GM18502 (cell line): ENCODE measurements at regions not wholly inside any gene's neighbourhood (a gene's known extent, or its start where the extent isn't known, plus 50 kb on each side); places are given as distances from the start of the nearest gene placed in this dataset.

Source experiments
- ATAC-seq: cut with Tn5 transposase; IDR thresholded peaks from one replicate; pipeline ENCODE4 v1.9.1; 2021; ENCODE audit warnings: mild to moderate bottlenecking; ENCODE audit not compliant: unreplicated experiment, poor library complexity

DNA sequence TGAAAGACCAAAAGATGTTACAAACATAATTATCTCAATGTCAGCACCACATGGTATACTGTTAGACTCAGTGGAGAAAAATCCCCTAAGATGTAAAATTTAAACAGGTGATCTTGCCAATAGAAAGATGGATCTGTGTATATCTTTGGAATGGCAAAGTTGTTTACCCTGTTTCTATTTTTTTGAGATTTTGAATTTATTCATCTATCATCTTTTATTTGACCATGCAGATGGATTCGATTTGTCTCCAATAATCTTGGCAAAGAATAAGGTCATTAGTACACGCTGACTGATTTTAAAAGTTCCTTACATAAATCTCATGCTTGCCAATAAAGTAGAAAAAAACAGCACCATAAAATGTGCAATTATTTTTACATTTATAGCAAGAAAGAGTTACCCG is 459.3 kb downstream of the MBD2 start:
- no peak for ATAC-seq

DNA sequence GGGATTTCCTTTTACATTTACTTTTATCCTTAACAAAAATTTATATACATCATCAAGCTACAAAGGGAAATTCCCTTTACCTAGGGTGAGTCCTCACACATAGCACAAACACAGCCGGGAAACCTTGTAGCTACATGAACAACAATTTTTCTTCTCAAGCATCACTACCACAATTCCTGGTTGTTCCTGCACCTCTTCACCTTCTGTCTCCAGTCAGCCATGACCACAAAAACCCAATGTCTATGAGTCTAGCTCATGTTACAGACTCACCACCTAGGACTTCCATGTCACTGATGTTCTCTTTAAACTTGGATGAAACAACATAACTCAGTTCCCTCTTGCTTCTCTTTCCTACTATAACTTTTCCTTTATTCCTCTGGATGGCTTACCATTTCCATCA is 460.4 kb downstream of the MBD2 start:
- no peak for ATAC-seq

DNA sequence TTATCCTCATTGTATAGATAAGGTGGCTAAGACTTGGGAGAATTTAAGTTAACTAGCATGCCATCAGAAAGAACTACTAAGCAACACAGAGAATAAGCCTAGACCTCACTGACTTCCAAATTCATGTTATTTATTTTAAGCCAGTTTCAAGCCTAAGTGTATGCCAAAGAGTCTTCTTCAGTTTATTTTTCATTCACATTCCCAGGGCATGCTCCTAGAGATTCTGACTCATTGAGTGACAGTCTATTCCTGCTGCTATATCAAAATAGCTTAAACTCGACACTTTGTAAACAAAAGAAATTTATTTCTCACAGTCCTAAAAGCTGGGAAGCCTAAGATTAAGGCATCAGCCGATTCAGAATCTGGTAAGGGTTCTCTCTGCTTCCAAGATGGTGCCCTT is 467.1 kb downstream of the MBD2 start:
- no peak for ATAC-seq

DNA sequence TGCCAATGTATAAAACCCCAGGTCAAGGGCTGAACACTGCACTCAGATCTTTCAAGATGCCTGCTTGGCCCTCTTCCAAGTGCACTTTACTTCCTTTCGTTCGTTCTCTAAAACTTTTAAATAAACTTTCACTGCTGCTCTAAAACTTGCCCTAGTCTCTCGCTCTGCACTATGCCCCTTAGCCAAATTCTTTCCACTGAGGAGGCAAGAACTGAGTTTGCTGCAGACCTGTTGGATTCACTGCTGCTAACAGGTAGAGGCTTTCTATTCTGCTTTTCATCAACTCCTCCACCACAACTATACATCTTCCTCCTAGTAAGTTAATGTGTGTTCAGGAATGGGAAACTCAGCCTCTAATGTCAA is 467.9 kb downstream of the MBD2 start:
- no peak for ATAC-seq

DNA sequence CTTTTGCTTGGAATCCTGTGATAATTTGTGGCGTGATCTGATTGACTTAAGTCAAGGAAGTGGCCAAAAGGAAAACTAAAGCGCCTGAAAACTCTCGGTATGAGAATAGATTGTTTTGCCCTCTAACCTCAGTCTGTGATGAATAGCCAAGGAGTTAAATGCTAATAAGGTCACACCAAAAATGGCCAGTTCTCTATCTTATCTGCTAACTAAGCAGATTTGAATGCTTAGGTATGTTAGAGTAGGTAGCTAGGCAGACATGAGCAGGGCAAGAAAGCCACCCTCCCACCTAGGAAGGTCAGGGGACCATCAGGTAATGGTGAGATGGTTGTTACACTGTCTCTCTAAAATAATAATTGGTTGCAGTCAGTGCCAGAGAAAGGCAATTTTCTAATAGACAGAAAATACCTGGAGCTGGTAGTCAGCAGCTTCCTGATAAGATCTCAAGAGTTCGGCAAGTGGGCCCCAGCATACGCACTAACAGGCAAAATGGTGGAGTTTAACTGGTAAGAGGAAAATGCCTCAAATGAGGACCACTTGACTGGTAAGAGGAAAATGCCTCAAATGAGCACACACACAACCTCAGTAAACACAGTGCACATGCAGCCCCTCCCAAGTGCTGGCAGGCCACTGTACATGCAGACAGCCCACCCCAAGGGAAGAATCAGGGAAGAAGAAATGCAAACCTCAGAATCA is 468.4 kb downstream of the MBD2 start:
- no peak for ATAC-seq

DNA sequence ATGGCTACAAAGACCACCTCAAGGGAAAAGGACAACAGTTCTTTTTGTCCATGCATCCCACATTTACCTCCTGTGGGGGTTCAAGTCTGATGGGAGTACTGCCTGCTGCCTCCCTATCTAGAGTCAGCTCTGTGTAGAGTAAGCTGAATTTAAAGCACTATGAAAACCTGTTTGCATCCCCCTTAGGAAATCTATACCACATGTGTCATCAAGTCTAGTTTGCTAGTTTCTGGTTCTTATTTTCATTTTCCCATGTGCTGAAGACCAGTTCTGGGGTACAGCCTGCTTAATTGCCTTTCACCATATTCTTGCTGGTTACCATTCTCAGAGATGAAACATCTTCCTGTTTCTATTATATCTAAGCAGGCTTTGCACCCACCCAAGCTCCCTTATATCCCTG is 470.3 kb downstream of the MBD2 start:
- ATAC-seq = no peak

DNA sequence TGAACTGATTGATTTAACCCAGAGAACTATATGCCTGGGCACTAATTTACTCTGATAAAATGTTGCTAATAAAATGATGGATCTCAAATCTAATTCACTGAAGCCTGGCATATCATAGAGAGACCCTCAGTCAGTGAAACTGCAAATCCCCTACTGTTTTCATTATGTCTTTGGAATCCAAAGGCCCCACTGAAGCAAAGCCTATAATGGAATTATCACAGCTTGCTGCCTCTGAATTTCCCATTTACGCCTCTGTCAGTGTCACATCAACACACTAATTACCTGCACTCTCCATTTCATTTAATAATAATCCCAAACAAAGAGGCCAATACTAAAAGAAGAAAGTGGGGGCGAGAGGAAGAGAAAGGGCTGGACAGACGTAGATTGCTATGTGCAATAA is 470.9 kb downstream of the MBD2 start:
- no peak for ATAC-seq

DNA sequence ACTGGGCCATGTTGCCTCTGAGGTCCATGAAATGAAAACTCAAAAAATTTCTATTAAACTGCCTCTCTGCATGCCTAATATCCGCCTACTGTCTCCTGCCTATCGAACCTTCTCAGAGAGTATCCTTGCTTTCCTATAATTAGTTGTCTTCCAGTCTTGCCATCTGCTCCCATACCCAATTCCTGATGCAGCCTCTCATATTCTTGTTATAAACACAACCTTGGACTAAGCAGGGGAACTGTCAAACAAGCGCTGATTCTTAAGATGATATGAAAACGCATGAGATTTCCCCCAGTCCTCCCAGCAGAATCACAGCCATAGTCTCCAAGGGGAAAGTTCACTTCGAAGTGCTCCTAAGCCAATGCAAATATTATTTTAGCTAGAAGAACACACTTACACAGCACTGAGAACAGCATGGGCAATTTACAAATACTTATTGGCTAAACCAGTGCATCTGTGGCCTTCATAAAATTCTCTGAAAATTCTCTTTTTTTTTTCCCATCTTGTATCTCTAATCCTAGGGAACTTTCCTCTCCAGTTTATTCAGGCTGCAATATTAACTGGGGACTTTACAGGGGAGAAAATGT is 471.6 kb downstream of the MBD2 start:
- no peak for ATAC-seq

DNA sequence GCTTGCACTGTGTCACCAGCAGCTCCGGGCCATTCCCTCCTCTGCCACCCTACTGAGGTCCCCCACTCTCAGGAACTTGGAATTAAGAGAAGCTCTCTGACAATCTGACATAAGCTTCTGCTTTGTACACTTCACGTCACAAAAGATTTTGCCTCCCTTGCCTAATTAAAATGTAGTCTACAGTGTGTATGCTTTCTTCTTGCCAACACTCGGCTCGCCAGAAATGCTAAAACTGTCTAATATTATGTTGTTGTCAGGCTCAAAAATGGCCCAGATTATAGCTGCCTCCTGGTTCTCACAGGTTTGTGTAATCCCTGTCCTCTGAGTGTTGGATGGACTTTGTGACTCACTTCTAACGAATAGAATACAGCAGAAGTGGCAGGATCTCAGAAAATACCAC is 474.7 kb downstream of the MBD2 start:
- no peak for ATAC-seq

DNA sequence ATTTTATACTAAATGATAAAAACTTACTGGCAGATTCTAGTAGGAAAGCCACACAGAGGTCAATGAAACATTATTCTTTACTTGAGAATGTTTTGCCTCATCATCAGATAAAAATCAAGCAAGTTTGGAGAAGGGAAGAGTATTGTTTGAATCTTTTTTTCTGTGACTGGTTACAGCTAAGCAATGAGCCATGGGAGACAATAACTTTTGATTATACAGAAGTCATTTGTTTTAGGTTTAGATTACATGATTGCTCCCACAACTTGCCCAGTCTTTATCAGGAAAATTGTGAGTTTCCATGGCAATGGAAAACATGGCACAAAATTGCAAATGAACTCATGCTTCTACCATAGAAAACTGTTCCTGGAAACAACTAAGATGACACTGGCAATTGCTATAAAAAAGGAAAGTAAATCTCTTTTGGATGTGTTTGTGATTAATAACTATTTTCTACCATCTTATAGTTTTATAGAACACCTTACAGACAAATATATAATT is 476.8 kb downstream of the MBD2 start:
- ATAC-seq = no peak

DNA sequence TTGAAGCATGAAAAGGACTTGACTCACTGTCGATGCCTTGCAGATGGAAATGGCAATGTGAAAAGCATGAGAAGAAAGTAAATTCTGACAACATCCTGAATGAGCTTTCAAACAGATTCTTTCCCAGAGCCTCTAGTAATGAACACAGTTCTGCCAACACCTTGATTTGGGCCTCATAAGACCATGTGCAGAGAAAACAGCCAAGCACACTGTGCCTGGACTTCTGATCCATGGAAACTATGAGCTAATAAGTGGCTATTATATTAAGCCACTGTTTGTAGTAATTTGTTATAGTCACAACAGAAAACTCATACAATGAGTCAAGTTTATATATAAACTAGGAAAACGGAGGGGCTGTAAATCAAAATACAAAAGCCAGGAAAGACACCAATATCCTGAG is 477.3 kb downstream of the MBD2 start:
- ATAC-seq = no peak

DNA sequence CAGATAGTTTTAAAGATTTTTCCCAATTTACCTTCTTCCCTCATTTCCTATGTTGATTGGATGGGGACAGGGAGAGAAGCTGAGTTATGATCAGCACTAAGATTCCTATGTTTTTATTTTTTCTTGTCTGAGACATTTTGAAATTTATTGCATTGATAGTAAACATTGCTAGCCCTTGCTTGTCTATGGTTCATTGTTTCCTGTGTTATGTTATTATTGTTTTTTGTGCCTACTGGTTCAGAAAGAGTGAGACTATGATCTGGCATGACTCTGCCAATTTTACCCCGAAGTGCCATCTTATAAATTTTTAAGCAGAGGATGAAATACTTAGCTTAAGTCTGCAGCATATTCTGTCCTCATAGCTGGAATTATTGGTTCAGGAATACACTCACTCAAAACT is 478.5 kb downstream of the MBD2 start:
- ATAC-seq = no peak

DNA sequence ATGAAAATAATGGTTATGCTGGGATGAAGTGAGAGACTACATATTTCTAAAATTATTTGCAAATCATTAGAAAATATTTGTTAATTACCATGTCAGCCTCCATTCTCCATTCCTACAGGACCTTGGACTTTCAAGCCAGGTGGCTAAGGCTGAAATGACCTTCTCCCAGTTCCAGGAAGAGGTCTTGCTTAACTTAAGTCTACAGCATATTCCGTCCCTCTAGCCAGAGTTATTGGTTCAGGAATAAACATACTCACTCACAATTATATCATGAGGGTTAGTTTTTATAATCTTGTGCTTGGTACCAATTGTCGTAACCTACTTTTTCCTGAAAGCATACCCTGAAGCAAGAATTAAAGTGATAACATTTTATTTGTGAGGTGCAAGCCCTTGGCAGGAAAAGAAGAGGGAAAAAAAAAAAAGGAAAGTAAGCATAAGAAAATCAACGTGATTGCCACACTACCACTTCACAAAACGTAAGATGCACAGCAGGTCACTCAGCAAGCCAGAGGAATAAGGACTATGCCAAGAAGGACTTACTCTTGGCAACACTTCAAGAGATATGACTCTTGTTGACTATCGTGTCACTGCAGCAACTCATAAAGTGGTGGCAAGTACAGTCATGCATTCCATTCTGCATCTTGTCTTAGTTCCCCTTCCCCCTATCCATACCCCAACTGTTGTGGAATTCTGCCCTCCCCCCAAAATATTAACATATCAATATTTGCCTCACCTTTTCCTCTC is 479.1 kb downstream of the MBD2 start:
- no peak for ATAC-seq

DNA sequence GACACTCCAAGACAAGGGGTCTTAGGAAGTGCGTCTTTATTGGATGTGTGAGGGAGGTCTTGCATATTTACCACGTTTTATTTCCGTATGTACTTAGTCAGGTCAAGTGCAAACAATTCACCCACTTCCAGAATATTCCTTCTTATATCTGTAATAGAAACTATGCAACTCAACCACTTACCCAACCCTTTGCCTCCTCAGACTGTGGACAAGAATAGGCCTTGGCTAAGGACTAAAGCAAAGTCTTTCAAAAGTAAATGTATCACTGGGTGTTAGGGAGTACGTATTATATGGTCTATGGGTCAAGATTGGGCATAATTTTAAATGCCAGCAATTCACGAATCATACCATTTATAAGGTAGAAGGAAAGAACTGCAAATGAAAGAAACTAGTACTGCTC is 484.8 kb downstream of the MBD2 start:
- ATAC-seq = no peak

DNA sequence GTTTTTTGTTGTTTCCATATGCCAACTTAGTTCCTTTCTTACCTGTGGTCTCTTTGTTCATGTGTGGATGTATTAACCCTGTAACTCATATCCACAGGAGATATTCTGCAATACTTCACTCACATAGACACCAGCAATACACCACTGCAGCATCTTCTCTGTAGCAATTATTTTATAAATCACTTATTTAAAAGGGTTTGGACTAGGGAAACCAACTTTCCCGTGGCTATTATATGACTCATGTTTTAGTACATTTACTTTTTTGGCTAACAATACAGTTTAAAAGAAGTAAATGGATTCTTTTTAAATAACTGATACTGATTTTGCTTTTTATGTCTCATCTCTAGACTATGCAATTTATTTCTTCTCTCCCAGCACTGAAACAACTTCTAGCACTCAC is 488.9 kb downstream of the MBD2 start:
- ATAC-seq = no peak

DNA sequence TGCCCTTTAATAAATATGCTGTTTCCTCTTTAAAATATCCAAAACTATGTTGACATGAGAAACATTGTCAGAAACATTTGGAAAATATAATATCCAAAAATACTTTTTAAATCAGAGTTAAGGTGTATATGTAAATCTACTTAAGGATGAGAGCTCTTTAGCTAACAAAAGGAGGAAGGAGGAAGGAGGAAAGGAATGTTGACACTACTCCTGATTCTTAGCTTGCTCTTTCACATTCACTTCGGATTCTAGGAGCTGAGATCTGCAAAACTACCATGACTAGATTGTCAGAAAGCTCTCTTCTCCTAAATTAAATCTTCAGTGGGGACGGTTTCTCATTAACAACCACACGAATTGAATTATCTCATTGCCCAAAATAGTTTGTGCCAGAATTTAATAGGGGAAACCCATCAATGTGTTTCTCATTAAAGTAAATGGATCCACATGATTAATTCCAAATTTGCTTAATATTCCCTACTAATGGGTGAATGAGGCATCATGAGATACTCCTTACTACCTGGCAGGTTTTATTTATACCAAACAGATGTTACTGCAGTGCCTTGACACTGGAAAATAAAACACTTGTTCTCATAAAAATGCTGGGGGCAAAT is 509.1 kb downstream of the MBD2 start:
- ATAC-seq = no peak

DNA sequence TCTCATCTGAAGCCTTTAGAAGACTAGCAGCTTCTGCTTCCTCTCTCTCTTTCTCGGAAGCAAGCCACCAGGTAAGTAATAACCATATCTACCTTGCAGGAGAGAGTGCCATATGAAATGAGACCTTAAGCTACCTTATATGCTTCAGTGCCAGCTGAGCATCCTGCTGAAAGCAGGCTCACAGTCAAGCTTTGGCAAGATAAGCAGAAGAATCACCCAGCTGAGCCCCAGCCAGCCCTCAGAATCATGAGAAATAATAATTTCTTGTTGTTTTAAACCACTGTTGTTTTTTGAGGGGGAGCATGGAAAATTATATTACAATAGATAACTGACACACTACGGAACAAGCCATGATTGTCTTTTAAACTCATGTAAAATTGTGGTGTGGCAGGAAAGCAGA is 514.4 kb downstream of the MBD2 start:
- no peak for ATAC-seq

DNA sequence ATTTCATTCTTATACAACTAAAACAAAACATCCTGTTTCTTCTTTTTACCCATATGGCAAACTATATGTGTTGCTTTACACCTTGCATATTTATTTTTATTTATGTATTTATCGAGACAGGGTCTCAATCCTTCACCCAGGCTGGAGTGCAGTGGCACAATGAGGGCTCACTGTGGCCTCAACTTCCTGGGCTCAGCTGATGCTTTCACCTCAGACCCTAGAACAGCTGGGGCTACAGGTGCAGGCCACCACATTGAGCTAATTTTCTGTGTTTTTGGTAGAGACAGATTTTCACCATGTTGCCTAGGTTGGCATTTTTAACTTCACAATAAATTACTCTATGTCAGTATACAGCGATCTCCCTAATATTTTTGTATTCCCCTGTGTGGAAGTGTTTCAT is 522.0 kb downstream of the MBD2 start:
- ATAC-seq = no peak

DNA sequence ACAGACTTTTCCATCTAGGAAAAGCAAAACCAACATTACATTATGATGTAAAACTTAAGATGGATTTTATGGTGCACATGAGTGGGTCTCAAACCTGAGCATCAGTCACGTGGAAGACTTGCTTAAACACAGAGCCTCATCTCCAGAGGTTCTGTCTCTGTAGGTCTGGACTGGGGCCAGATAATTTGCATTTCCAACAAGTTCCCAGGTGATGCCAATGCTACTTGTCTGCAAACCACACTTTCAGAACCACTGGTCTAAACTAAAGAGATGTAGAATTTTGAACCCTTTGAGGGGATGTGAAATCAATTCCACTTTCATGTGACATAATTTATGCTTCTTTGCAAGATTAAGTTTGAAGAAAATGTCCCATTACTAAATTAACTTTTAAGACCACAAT is 522.8 kb downstream of the MBD2 start:
- ATAC-seq = no peak

DNA sequence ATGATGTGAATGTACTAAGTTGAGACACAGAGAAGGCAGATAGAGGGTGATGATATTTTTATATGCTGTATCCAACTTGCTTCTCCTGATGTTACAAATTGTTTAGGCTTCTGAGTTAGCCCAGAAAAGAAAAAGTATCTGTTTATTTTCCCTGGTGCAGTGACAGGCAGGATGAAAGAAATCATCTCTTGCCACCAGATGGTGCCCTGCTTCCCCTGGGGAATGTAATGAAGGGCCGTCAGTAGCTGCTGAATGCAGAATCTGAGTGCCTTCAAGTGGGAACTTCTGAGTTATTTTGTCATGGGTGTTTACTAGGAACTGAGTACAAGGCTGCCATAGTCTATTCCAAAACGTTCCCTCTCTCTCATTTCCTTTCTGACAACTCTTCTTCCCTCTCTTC is 525.6 kb downstream of the MBD2 start:
- ATAC-seq = peak; percentile 62

DNA sequence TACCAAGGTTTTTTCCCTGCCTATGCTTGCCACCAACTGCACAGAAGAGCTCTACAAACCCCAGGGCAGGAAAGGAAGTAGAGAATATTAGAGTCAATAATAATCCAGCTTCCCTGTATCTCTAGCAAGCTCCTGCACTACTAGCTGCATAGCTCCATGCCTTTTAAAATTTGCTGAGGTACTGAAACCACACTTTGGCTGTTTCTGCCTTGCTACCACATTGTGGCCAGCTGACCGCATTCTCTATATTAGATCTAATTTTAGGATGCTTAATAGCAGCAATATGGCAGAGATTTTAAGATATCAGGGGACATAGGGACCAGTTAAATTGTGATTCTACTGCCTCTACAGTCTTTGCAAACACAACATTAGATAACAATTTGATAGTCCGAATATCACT is 534.6 kb downstream of the MBD2 start:
- no peak for ATAC-seq
